H9 (cell line): ENCODE measurements at regions not wholly inside any gene's neighbourhood (a gene's known extent, or its start where the extent isn't known, plus 50 kb on each side); places are given as distances from the start of the nearest gene placed in this dataset.

Experiments used
- DNase-seq: peaks from one replicate; pipeline ENCODE4 v3.0.0-alpha.2; 2017
- H2AFZ ChIP-seq: one replicate; pipeline ENCODE4 v1.6.1; 2013; ENCODE audit warnings: mild to moderate bottlenecking, low read length, control low read depth, moderate library complexity
- H2AK5ac ChIP-seq: 2 replicates; pipeline ENCODE4 v1.6.1; 2013; ENCODE audit warnings: low read length, control low read depth, mixed read lengths; ENCODE audit not compliant: insufficient read length
- H2BK120ac ChIP-seq: one replicate; pipeline ENCODE4 v1.6.1; 2013; ENCODE audit warnings: low read depth, mild to moderate bottlenecking, low read length, control low read depth, inconsistent platforms; ENCODE audit not compliant: poor library complexity, severe bottlenecking
- H2BK12ac ChIP-seq: 2 replicates; pipeline ENCODE4 v1.6.1; 2013; ENCODE audit warnings: low read length, control low read depth, mixed read lengths, low read depth; ENCODE audit not compliant: insufficient read length
- H2BK15ac ChIP-seq: 2 replicates; pipeline ENCODE4 v1.6.1; 2013; ENCODE audit warnings: low read depth, low read length, control low read depth
- H2BK20ac ChIP-seq: one replicate; pipeline ENCODE4 v1.6.1; 2013; ENCODE audit warnings: low read depth, mild to moderate bottlenecking, low read length, control low read depth, inconsistent platforms; ENCODE audit not compliant: poor library complexity, severe bottlenecking
- H2BK5ac ChIP-seq: 2 replicates; pipeline ENCODE4 v1.6.1; 2013; ENCODE audit warnings: low read length, control low read depth, mixed read lengths; ENCODE audit not compliant: insufficient read length
- H3K14ac ChIP-seq: 2 replicates; pipeline ENCODE4 v1.6.1; 2013; ENCODE audit warnings: low read length, control low read depth; ENCODE audit not compliant: insufficient read depth
- H3K18ac ChIP-seq: 2 replicates; pipeline ENCODE4 v1.6.1; 2013; ENCODE audit warnings: low read depth, mild to moderate bottlenecking, mixed read lengths, low read length, control low read depth; ENCODE audit not compliant: insufficient read length
- H3K23ac ChIP-seq: 2 replicates; pipeline ENCODE4 v1.6.1; 2013; ENCODE audit warnings: low read length, control low read depth, mixed read lengths, low read depth; ENCODE audit not compliant: insufficient read length
- H3K23me2 ChIP-seq: 2 replicates; pipeline ENCODE4 v1.6.1; 2013; ENCODE audit warnings: low read depth, mild to moderate bottlenecking, mixed read lengths, low read length, control low read depth; ENCODE audit not compliant: insufficient read length, poor library complexity, severe bottlenecking
- H3K27ac ChIP-seq: 2 replicates; pipeline ENCODE4 v1.5.1; 2013; ENCODE audit warnings: low read length, control low read depth, mixed read lengths, low read depth; ENCODE audit not compliant: insufficient read length
- H3K27me3 ChIP-seq: 2 replicates; pipeline ENCODE4 v1.6.1; 2013; ENCODE audit warnings: low read length, control low read depth, inconsistent platforms; ENCODE audit not compliant: insufficient read depth
- H3K4ac ChIP-seq: 2 replicates; pipeline ENCODE4 v1.6.1; 2013; ENCODE audit warnings: low read depth, mild to moderate bottlenecking, control low read depth, inconsistent platforms, low read length, moderate library complexity
- H3K4me1 ChIP-seq: 2 replicates; pipeline ENCODE4 v1.6.1; 2013; ENCODE audit warnings: low read length, control low read depth, inconsistent platforms; ENCODE audit not compliant: insufficient read depth
- H3K4me2 ChIP-seq: 2 replicates; pipeline ENCODE4 v1.6.1; 2013; ENCODE audit warnings: low read length, control low read depth, mixed read lengths; ENCODE audit not compliant: insufficient read length, insufficient read depth
- H3K56ac ChIP-seq: 2 replicates; pipeline ENCODE4 v1.6.1; 2013; ENCODE audit warnings: low read depth, mild to moderate bottlenecking, mixed read lengths, low read length, control low read depth; ENCODE audit not compliant: insufficient read length
- H3K79me1 ChIP-seq: 2 replicates; pipeline ENCODE4 v1.6.1; 2013; ENCODE audit warnings: low read depth, mild to moderate bottlenecking, moderate library complexity, low read length, control low read depth, inconsistent platforms; ENCODE audit not compliant: insufficient read depth, poor library complexity, severe bottlenecking
- H3K79me2 ChIP-seq: 2 replicates; pipeline ENCODE4 v1.6.1; 2013; ENCODE audit warnings: low read length, control low read depth, inconsistent platforms; ENCODE audit not compliant: insufficient read depth
- H3K9ac ChIP-seq: 2 replicates; pipeline ENCODE4 v1.6.1; 2013; ENCODE audit warnings: low read length, control low read depth, mixed read lengths; ENCODE audit not compliant: insufficient read length; ENCODE audit errors: extremely low read depth
- H3K9me3 ChIP-seq: one replicate; pipeline ENCODE4 v1.6.1; 2013; ENCODE audit warnings: low read depth, low read length, inconsistent platforms; ENCODE audit not compliant: control insufficient read depth
- H3T11ph ChIP-seq: one replicate; pipeline ENCODE4 v1.6.1; 2013; ENCODE audit warnings: mild to moderate bottlenecking, low read length, control low read depth, inconsistent platforms
- H4K20me1 ChIP-seq: one replicate; pipeline ENCODE4 v1.6.1; 2013; ENCODE audit not compliant: control insufficient read depth, insufficient read length, insufficient read depth
- H4K5ac ChIP-seq: 2 replicates; pipeline ENCODE4 v1.6.1; 2013; ENCODE audit warnings: low read depth, mild to moderate bottlenecking, mixed read lengths, low read length, control low read depth; ENCODE audit not compliant: insufficient read length
- H4K8ac ChIP-seq: replicated peaks from 2 replicates; pipeline ENCODE4 v1.6.1; 2013; ENCODE audit warnings: low read length, control low read depth, mixed read lengths, low read depth; ENCODE audit not compliant: insufficient read length
- H4K91ac ChIP-seq: 2 replicates; pipeline ENCODE4 v1.6.1; 2013; ENCODE audit warnings: low read depth, mild to moderate bottlenecking, moderate library complexity, mixed read lengths, low read length, control low read depth; ENCODE audit not compliant: insufficient read length
- H3K27ac Mint-ChIP-seq, 3 experiments: 2 replicates in 2 of 3; 3 replicates in 1 of 3; pipeline ENCODE4 v1.8.0; 2020 to 2021; ENCODE audit warnings: mixed read lengths in 3 of 3, mild to moderate bottlenecking in 1 of 3, moderate library complexity in 1 of 3
- H3K27me3 Mint-ChIP-seq: 2 replicates; pipeline ENCODE4 v1.8.0; 2021; ENCODE audit warnings: low read depth, mild to moderate bottlenecking, moderate library complexity, mixed read lengths
- H3K36me3 Mint-ChIP-seq, 3 experiments: 2 replicates in 2 of 3; 3 replicates in 1 of 3; pipeline ENCODE4 v1.8.0; 2020 to 2021; ENCODE audit warnings: low read depth in 3 of 3, mixed read lengths in 3 of 3; ENCODE audit not compliant: insufficient read depth in 1 of 3
- H3K4me1 Mint-ChIP-seq, 2 experiments: 2 replicates each; pipeline ENCODE4 v1.8.0; 2020; ENCODE audit warnings: mixed read lengths in 2 of 2
- H3K4me3 Mint-ChIP-seq, 2 experiments: 2 replicates in 1 of 2; 3 replicates in 1 of 2; pipeline ENCODE4 v1.8.0; 2020 to 2021; ENCODE audit warnings: mild to moderate bottlenecking in 2 of 2, mixed read lengths in 2 of 2, moderate library complexity in 1 of 2
- H3K9me3 Mint-ChIP-seq, 2 experiments: 2 replicates in 1 of 2; 3 replicates in 1 of 2; pipeline ENCODE4 v1.8.0; 2020; ENCODE audit warnings: mild to moderate bottlenecking in 2 of 2, mixed read lengths in 2 of 2, moderate library complexity in 1 of 2
- WGBS: extraction: QIAGEN DNeasy Blood & Tissue Kit; methylation state at CpG from one replicate; pipeline ENCODE4 v1.1.7; 2013; ENCODE audit warnings: missing lambda C conversion rate, low lambda C conversion rate, mixed read lengths; ENCODE audit not compliant: insufficient read length; ENCODE audit errors: extremely low coverage; 5-methylcytosine and 5-hydroxymethylcytosine counted together
- TF ChIP-seq, protein P1 (sequence below): fragments of 200-600 bp; sonication (generic); conservative IDR thresholded peaks from 3 replicates; pipeline ENCODE4 v1.8.0; 2021; ENCODE audit warnings: antibody characterized with exemption, mild to moderate bottlenecking

GRCh38 chr2:52859065-52859464 lies 908.5 kb upstream of the CHAC2 start:
- no peaks in the 10 kb centered on the region for H4K20me1 ChIP-seq
- H3K27ac Mint-ChIP-seq = no peak overlapping the region
- H3K36me3 Mint-ChIP-seq = no peaks in the 10 kb centered on the region; a peak in 1 of 7 replicates

More at GRCh38 chr2:52859065-52859464, 908.5 kb upstream of the CHAC2 start:
- Histone ChIP-seq H3K14ac (no peak overlapping the region), H3K9me3 (no peaks in the 10 kb centered on the region), H3K18ac (no peak overlapping the region), H2AK5ac (no peak overlapping the region), H3K23ac (no peak overlapping the region), H3K56ac (no peak overlapping the region), H2BK120ac (no peak overlapping the region), H3T11ph (no peak overlapping the region), H3K9ac (no peak overlapping the region), H4K8ac (no peak overlapping the region), H4K5ac (no peak overlapping the region), H3K79me2 (no peaks in the 10 kb centered on the region), H2AFZ (no peak overlapping the region), H3K23me2 (no peaks in the 10 kb centered on the region), H3K27ac (no peak overlapping the region), H2BK15ac (no peak overlapping the region), H3K4me2 (no peak overlapping the region), H4K91ac (no peak overlapping the region), H3K79me1 (no peaks in the 10 kb centered on the region), H2BK20ac (no peak overlapping the region), H3K4me1 (no peaks in the 10 kb centered on the region), H3K27me3 (no peaks in the 10 kb centered on the region), H2BK12ac (no peak overlapping the region), H3K4ac (no peak overlapping the region), H2BK5ac (no peak overlapping the region)
- Mint-ChIP-seq H3K4me3 (no peak overlapping the region), H3K9me3 (no peaks in the 10 kb centered on the region), H3K27me3 (no peaks in the 10 kb centered on the region), H3K4me1 (no peaks in the 10 kb centered on the region)
- WGBS = no CpG with 5 or more reads among the region's 2 CpGs
- DNase-seq = no peak
- TF ChIP-seq, protein P1, sequence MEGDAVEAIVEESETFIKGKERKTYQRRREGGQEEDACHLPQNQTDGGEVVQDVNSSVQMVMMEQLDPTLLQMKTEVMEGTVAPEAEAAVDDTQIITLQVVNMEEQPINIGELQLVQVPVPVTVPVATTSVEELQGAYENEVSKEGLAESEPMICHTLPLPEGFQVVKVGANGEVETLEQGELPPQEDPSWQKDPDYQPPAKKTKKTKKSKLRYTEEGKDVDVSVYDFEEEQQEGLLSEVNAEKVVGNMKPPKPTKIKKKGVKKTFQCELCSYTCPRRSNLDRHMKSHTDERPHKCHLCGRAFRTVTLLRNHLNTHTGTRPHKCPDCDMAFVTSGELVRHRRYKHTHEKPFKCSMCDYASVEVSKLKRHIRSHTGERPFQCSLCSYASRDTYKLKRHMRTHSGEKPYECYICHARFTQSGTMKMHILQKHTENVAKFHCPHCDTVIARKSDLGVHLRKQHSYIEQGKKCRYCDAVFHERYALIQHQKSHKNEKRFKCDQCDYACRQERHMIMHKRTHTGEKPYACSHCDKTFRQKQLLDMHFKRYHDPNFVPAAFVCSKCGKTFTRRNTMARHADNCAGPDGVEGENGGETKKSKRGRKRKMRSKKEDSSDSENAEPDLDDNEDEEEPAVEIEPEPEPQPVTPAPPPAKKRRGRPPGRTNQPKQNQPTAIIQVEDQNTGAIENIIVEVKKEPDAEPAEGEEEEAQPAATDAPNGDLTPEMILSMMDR = no peak
